C4-2B (cell line): ENCODE measurements at regions not wholly inside any gene's neighbourhood (a gene's known extent, or its start where the extent isn't known, plus 50 kb on each side); places are given as distances from the start of the nearest gene placed in this dataset.

Source experiments
- H3K27ac ChIP-seq: fragments of 450-650 bp; 2 replicates; pipeline ENCODE4 v1.5.1; 2017
- ZFX ChIP-seq: fragments of 450-650 bp; IDR thresholded peaks from 2 replicates; pipeline ENCODE4 v1.6.1; 2017
- TF ChIP-seq, protein P1 (sequence below): fragments of 450-650 bp; conservative IDR thresholded peaks from 2 replicates; pipeline ENCODE4 v1.5.1; 2017; ENCODE audit warnings: mild to moderate bottlenecking

DNA sequence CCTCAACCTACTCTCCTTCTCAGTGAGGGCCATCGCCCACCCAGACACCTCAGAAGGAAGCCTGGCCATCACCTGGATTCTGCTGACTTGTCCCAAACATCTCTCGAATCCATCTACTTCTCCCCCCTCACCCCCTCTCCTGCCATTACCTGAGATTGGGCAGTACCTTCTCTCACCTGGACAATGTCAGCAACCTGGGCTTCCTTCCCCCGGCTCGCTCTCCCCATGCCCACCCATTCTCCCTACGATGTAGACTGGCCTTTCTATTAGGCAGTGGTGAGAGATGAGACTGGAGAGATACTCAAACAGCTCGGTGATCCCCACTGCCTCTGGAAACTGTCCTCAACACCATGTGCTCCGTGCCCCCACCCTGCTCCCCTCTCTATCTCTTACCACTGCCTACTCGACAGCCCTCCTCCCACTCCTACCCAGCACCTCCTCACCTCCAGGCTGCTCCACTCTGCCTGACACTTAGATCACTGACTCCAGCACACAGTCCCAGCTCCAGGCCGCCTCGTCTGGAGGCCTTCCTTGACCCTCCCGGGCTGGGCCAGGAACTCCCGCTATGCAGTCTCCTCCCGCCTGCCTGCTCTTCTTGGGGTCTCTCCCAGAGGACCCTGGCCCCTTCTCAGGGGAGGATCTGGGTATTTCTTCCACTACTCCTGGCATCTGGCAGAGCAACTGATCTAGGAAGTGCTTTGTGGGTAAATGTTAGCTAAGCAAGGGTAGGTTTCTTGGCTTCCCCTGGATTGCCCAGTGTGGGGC is 235.8 kb upstream of the NLRP1 start:
- TF ChIP-seq ZFX, result no peak
- TF ChIP-seq, protein P1, sequence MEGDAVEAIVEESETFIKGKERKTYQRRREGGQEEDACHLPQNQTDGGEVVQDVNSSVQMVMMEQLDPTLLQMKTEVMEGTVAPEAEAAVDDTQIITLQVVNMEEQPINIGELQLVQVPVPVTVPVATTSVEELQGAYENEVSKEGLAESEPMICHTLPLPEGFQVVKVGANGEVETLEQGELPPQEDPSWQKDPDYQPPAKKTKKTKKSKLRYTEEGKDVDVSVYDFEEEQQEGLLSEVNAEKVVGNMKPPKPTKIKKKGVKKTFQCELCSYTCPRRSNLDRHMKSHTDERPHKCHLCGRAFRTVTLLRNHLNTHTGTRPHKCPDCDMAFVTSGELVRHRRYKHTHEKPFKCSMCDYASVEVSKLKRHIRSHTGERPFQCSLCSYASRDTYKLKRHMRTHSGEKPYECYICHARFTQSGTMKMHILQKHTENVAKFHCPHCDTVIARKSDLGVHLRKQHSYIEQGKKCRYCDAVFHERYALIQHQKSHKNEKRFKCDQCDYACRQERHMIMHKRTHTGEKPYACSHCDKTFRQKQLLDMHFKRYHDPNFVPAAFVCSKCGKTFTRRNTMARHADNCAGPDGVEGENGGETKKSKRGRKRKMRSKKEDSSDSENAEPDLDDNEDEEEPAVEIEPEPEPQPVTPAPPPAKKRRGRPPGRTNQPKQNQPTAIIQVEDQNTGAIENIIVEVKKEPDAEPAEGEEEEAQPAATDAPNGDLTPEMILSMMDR, result no peak

DNA sequence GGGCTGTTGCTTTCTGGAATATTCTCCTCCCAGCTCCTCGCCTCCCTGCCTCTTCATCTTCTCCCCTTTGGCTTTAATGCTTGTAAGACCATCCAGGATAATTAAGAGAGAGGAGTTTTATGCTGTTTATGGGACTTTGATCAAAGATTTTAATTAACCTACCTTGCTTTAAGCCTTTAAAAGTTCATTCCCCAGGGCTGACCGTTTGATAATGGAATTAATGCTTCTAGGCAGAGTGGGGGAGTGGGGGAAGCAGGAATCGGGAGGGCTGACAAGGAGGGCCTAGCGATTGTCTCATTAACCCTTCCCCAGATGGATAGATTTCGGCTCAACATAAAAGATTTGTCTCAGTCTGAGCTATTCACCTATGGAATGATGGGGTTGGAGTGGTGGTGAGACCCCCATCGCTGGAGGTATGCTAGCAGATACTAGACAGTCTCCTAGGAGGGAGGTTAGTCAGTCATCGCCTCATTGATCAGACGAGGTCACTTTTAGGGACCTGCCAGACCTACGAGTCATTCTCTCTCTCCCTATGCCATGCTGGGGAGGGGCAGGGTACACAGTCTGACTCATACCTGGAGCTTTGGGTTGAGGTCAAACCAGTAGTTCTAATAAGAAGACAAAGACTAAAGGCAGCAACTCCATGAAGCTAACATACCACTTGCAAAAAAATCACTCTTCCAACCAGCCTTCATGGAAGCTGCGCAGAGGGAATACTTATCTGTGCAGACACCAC is 236.6 kb upstream of the NLRP1 start:
- TF ChIP-seq, protein P1, result no peak
- no peak for TF ChIP-seq ZFX
- H3K27ac ChIP-seq, result no peak overlapping the region

More for the DNA sequence above, 235.8 kb upstream of the NLRP1 start:
- H3K27ac ChIP-seq, result no peak overlapping the region

DNA sequence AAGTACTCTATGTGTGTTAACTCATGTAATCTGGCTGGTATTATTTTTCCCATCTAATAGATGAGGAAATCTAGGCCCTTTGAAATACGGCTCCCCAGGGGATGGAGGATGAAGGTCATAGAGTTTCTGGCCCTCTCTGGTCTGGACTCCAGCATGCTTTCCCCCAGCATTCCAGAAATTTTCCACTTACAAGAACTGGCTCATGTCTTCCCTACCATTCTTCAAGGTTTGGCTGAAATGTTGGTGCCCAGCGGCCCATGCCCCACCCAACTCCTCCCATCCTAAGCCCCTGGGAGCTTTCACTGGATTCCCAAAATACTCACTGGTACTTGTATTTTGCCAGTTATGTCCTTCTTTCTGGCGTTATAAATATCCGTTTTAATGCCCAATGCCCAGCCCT is 237.5 kb upstream of the NLRP1 start:
- H3K27ac ChIP-seq, result no peak overlapping the region
- TF ChIP-seq, protein P1, result no peak
- TF ChIP-seq ZFX, result no peak

DNA sequence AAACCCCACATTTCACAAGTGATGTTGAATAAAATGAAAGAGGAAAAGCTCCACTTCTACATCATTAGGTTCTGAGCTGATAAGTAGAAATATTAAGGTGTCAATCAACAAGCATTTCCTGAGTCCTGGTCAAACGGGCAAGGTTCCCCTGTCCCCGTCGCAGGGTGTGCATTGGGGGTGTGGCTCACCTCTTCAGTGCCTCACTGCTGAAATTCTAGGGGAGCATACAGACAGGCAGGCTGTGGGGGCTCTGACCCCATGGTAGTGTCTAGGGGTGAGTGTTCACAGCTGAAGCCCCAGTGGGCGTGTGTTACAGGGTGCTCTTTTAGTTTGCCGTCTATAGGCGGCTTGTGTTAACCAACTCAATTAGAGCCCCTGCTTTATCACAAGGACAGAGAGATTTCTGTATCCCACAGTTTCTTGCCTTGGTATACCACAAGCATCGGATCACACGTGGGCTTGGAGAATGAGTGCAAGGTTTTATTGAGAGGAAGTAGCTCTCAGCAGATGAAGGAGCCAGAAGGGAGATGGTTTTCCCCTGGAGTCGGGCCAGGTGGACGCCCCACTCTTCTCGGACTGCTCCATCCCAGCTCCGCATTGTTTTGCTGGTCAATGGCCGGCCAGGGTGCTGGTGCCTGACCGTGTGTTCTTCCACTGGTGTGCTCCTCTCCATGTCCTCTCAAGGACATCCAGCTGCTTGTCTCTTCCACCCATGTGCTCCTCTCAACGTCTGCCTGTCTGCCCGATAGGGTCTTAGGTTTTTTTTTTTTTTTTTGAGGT is 238.2 kb upstream of the NLRP1 start:
- H3K27ac ChIP-seq, result no peak overlapping the region
- TF ChIP-seq, protein P1, result no peak
- TF ChIP-seq ZFX, result no peak

DNA sequence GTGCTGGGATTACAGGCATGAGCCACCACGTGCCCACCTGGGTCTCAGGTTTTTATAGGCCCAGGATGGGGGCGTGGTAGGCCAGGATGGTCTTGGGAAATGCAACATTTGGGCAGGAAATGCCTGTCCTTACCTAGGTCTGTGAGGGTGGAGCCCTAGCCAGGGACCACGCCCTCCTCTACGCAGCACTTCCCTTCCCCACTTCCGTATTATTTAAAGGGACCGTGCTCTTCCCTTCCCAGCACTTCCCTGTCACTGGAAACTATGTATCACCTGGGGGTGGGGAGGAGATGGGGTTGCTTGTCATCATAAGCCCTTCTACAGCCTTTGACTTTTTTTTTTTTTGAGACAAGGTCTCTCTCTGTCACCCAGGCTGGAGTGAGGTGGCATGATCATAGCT is 238.9 kb upstream of the NLRP1 start:
- TF ChIP-seq, protein P1, result no peak
- no peak for TF ChIP-seq ZFX
- no peak overlapping the region for H3K27ac ChIP-seq

DNA sequence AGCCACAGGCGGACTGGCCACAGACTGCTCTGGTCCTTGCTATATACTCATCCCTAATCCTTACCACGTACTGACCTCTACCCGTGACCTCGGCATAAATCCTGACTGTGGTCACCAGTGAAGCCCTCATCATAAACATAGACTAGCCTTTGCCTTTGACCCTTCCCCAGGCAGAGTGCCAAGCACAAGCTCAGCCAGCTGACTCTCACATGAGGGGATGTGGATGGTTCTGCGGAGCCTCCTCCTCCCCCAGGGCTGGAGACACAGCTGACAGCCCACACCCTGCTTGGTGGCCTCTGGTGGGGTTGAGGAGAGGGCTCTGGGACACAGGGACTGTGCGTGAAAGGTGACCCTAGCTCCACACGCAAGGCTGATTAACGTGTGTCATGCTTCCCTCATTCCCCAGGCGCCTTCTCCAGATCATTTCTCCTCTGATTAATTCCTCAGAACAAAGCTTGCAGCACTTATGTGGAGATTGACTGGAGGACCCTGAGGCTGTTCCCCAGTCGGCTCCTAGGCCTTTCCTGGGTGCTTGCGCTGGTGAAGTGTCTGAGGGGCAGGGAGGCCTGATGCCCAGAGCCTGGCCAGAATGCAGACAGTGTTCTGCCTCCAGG is 241.5 kb upstream of the NLRP1 start:
- H3K27ac ChIP-seq, result no peak overlapping the region
- TF ChIP-seq ZFX, result no peak
- TF ChIP-seq, protein P1, result no peak
